PFSK-1 (cell line): ENCODE measurements at regions not wholly inside any gene's neighbourhood (a gene's known extent, or its start where the extent isn't known, plus 50 kb on each side); places are given as distances from the start of the nearest gene placed in this dataset.

Experiments used
- FOXP2 ChIP-seq: optimal IDR thresholded peaks from 2 replicates; pipeline ENCODE3; 2011; ENCODE audit warnings: borderline replicate concordance, control low read depth, inconsistent platforms; ENCODE audit not compliant: insufficient read depth; ENCODE audit errors: extremely low read length, extremely low read depth
- POLR2AphosphoS5 ChIP-seq: IDR thresholded peaks from 2 replicates; pipeline ENCODE4 v1.6.1; 2012; ENCODE audit warnings: low read depth, mild to moderate bottlenecking, control low read depth, low read length, moderate library complexity
- REST ChIP-seq, 2 experiments: IDR thresholded peaks; 2 replicates each; pipeline versions ENCODE4 v1.6.1 to v1.8.0; 2011 to 2012; ENCODE audit warnings: low read depth in 2 of 2, low read length in 2 of 2, control low read depth in 1 of 2, inconsistent platforms in 1 of 2, mild to moderate bottlenecking in 1 of 2, moderate library complexity in 1 of 2; ENCODE audit not compliant: insufficient read depth in 1 of 2
- TAF1 ChIP-seq: IDR thresholded peaks from 2 replicates; pipeline ENCODE4 v1.6.1; 2012; ENCODE audit warnings: low read length, control low read depth, borderline replicate concordance; ENCODE audit not compliant: insufficient read depth

DNA sequence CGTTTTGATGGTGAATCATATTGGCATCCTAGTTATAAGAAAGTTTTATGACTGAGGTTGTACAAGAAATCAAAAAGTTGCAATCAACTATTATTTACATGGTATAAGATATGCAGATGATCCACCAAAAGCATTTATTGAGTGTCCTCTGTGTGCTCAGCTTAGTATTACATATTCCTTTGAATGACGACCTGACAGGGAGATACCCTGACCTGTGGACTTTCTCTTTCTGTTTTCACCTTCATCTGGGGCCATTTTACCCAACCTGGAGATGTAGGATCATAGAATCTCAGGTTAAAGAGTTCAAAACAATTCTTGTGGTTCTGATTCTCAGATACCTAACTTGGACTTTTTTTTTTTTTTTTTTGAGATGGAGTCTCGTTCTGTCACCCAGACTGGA, 269.1 kb upstream of the SORCS1 start:
- TF ChIP-seq TAF1 (no peak), REST (IDR thresholded peaks at IDR 0.05; ENCODE audit: insufficient read depth in 1 of 2, low read depth in 2 of 2, low read length in 2 of 2) (no peak), POLR2AphosphoS5 (no peak), FOXP2 (no peak)
